CD4-positive, alpha-beta T cell treated with Interleukin-4 for 1 hour (primary cell): ENCODE measurements at regions not wholly inside any gene's neighbourhood (a gene's known extent, or its start where the extent isn't known, plus 50 kb on each side); places are given as distances from the start of the nearest gene placed in this dataset.
"Not testable (repeated sequence)": the region's sequence is repeated elsewhere in the genome, so short reads cannot be mapped to it uniquely, and the experiment has no call there.

Experiments used
- DNase-seq, 2 donors: peaks; one replicate each; pipeline ENCODE4 v3.0.0-alpha.2; 2020 to 2022

DNA sequence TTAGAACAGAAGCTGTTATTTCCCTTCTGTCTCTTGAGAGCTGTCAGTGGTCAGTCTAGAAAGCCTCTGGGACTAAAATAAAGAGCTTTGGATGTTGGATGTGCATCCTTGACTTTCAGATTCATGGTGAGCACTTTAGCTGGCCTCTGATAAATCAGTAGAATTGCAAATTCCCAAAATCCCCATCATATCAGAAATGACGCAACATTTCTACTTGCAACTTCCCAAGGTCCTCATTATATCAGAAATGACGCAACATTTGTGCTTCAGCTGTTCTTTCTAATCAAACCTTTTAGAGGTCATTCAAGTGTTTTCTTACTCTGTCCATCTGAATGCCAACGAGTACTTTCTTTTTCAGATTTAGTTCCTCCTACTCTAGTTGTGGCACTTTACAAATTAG is 167.3 kb upstream of the MOCS2 start:
- DNase-seq: no peak

DNA sequence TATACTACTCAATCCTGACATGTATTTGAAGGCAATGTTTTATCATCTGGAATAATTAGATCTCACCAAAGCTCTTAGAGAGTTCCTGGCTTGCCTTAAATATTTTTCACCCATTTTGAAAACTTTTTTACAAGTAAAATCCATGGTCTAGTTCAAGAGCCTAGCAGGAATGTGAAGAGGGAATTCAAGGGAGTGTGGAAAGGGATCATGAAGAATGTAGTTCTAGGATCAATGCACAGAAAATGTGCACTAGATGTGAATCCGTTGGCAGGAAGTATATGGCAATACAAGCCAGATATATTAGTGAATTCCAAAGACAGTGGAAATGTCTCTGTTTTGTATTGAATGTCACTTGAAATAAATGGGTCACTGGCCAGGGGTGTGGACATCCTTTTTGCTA is 167.9 kb upstream of the MOCS2 start:
- DNase-seq: no peak

DNA sequence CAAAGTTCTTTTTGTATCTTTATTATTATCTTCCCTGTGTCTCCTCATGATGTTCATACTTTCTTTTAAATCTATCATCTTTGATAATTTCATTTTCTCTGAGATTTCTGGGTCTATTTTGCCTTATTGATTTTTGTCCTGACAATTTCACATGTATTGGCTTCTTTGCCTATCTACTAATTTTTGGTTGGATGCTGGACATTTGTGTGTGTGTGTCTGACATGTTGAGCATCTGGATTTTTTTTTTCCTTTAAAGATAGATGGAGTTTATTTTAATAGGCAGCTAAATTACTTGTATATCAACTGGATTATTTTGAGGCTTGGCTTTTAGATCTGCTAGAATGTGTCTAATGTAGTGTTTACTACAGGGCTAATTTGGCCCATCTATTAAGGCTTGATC is 178.0 kb upstream of the MOCS2 start:
- no peak for DNase-seq

DNA sequence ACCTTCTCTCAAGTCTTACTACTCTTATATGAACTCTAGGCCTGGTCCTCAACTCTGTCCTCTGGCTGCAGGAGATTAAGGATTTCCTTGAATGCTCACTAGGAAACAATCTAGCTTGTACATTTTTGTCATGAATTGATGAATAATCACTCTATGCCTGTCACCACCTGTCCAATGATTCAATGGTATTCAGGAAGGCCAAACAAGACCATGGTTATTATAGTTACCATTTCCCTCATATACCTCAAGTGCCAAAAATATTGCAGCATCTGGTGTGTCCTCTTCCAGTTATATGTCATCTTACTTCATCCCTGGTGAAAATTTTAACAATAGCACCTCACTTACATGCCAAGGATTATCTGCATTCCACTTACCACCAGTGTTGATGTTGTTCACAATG is 179.0 kb upstream of the MOCS2 start:
- no peak for DNase-seq

DNA sequence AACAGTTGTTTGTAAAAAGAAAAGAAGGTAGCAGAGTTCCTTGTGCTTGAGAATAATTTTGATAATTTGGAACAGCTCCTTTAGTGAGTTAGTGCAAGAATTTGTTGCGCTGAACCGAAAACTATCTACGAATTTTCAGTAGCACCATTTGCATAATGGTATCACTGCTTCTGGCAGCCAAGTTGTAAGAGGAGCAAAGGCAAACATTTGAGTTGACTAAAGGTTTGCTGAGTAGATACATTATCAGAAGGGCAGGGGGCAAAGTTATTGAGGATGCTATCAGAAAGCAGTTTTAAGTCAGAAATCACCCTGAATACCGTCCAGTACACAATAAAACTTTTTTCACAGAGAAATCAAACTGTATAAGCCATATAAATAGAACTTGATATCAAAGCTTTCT is 181.5 kb upstream of the MOCS2 start:
- DNase-seq: no peak

DNA sequence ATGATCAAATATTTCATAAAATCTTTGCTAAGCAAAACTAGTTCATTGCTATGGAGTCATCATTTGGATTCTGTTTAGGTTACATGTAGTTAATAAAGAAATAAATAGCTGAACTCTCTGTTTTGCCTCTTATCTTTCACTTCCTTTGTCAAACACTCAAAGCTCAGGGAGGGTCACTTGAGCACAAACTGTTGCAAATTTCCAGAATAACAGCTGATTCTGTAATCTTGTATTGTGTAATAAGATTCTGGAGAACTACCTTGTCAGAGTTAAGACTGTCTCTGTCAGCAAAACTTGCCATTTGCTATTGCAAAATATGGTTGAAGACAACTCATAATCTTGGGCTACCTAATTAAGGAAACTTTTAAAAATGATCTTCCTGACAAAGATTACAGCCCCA is 182.0 kb upstream of the MOCS2 start:
- no peak for DNase-seq

DNA sequence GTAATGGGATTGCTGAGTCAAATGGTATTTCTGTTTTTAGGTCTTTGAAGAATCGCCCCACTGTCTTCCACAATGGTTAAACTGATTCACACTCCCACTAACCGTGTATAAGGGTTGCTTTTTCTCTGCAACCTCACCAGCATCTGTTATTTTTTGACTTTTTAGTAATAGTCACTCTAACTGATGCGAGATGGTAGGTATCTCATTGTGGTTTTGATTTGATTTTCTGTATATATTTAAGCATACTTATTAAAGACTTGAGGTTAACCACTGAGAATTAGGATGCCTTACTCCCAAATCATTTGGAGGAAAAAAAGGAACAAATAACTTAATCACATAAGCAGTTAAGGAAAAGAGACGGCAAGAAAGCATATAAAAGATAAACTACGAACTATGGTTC is 181.6 kb upstream of the FST start:
- DNase-seq: no peak

DNA sequence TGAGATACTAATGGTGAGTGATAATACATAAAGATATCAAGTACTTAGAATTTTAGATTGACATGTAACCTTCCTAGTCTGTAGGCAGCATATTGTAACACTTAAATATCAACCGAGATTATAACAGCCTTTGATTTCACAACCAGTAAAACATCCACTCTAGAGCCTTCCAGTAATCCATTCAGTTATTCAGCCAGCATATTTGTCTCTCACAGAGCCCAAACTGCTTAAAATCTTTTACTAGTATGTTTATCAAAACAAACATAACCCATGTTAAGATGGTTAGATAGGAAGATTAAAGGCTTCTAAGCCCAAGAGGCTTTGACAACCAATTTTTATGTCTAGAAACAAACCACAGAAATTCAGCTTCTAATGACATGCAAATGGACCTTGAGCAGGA is 177.9 kb upstream of the FST start:
- no peak for DNase-seq

DNA sequence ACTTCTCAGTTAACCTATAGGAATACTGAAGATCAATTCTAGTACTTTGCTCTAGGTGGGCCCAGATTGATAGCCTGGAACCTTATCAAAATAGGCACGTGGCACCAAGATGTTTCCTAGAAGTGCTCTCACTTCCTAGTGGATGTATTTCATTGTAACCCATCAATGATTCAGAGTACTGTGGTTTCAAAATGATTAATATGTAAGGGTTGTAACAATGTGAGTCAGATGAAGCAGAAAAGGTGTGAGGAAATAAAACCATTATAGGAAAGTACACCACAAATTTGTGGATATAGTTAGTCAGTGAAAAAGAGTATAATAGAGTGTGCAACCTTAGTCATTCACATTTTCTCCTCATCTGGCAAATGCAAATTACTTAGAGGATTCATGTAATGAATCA is 177.3 kb upstream of the FST start:
- no peak for DNase-seq

DNA sequence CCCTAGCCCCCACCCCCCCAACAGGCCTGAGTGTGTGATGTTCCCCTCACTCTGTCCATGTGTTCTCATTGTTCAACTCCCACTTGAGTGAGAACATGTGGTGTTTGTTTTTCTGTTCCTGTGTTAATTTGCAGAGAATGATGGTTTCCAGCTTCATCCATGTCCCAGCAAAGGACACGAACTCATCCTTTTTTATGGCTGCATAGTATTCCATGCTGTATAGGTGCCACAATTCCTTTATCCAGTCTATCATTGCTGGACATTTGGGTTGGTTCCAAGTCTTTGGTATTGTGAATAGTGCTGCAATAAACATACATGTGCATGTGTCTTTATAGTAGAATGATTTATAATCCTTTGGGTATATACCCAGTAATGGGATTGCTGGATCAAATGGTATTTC is 175.1 kb upstream of the FST start:
- DNase-seq: not testable (repeated sequence)

DNA sequence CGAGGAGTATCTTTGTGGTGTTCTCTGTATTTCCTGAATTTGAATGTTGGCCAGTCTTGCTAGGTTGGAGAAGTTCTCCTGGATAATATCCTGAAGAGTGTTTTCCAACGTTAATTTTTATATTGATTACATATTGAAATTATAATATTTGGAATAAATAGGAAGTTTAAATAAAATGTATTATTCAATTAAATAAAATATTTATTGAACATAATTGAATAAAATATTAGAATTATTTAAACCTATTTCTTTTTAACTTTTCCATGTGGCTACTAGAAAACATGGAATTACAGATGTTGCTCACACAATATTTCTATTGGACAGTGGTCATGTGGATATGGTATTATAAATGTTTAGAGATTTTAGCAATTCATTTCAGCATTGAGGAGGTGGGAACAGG is 170.8 kb upstream of the FST start:
- no peak for DNase-seq

DNA sequence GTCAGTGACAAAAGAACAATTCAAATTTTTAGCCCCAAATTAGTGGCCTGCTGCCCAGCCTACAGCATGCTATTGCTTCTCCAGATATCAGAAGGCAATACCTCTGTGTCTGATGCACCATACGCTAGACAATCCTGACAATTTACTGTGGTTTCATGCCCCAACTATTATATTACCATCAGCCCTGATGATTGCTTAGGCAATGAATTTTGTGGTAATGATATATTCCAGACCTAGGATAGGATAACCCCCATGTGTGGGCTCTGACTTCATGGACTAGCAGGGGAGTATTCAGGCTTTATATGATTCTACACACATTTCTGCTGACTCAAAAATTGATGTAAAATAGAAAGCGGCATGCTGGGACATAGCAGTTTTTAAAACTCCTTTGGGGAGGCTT is 168.7 kb upstream of the FST start:
- DNase-seq: no peak

DNA sequence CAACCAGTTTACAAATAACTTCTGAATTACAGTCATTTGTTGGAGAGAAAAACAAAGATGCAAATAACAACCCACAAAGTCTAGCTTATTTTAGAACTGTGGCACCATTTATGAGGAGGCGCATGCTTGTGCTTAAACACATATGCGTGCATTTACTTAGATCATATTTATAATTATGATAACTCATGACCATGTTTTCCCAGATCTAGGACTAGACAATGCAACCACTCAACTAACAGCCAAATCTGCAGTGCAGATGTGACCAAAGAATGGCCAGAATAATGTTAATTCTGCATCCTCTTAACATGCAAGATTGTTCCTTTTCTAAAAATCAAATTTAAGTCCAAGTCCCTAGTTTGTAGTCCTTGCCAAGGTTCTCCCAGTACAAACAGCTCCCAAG is 167.3 kb upstream of the FST start:
- DNase-seq: no peak

DNA sequence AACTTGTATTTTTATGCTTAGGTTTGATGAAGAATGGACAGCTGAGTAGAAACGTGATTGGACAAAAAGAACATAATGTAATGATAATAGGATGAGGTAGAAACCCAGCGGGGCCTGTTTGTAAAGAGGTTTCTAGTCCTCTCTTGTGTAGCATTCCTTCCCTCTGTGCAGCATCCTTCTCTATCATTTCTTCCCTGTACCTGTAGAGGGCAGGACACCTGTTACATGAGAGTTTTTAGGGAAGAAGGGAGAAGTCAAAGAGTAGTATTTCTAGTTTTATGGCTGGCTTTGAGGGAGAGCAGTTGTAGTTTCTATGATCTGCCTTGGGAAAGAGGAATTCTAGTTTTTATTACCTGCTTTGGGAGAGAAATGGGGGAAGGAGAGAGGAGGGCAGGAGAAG is 162.1 kb upstream of the FST start:
- DNase-seq: no peak

DNA sequence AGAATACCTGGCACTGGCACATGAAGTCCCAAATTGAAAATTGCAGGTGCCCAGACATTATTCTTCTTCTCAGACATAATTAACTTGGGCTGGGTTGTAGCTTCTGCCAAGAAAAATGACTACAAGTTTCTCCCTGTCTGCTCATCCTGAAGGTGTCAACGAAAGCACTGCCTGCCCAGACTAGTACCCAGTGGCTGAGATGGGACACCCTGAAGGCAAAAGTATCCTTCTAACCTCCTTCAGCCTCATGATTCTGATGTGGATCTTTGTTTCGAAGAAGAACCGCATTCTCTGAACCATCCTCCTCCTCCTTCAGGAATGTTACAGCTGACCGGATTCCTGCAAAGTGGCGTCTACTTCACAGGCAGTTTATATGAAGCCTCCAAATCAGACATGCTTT is 161.1 kb upstream of the FST start:
- DNase-seq: no peak

DNA sequence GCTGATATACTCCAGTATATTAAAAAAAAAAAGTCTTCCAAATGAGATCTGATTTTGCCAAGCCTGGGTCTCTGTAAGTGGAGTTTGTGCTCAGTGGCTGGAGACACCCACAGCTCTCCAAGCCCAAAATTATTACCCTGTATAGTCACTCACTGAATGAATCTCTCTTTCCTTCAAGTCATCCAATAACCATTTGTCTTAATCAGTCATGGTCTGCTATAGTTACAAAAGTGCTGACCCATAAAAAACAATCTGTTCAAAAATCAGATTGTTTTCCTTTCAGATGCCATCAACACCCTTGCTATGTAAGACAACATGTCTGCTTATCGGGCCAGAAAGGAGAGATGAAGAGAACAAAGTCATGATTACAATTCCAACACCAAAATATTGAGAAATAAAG is 159.4 kb upstream of the FST start:
- no peak for DNase-seq

DNA sequence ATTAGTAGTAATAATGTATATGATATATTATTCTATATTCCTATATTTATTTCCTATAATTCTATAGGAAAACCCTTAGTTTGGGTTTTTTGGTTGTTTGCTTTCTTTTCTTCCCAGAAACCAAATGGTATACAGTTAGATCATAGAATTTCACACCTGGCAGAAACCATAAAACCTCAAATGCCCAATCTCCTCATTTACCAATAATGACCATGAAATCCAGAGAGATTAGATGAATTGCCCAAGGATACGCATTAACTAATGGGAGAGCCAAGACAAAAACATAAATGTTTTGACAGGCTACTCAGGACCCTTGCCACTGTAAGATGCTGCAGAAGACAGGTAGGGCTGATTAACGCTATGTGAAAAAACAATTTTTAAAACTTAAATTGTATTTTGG is 158.7 kb upstream of the FST start:
- DNase-seq: no peak

DNA sequence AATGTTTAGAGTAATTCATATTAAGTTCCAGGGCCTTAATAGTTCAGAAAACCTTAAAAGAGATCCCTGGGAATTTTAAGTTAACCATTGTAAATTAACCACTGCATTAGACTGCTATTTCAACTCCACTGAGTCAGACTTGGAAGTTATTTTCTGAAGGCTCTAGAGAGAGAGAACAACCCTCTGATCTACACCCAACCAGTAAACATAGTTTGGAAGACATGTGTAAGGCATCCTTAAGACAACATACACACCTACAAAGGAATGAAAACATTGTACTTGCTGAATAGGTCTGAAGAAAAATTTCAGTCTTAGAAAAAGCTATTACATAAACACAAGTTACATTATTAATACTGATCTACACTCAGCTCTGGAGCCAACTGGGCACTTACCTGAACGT is 158.2 kb upstream of the FST start:
- no peak for DNase-seq

DNA sequence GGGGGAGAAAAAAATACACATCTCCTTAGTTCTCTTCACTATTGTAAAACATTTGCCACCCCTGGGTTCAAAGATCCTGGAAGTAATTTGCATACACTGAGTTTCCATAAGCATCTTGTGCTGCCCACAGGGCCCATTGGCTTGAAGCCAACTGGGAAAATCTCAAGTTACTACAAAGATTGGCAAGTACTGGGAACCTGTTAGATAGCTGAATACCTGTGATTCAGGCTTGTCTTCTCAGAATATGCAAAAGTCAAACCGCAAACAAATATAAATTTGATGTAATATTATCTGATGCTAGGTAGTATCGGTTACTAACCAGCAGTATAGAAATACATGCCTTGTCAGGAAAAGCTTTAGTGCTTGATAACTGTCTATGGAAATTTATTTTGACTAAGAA is 156.9 kb upstream of the FST start:
- no peak for DNase-seq

DNA sequence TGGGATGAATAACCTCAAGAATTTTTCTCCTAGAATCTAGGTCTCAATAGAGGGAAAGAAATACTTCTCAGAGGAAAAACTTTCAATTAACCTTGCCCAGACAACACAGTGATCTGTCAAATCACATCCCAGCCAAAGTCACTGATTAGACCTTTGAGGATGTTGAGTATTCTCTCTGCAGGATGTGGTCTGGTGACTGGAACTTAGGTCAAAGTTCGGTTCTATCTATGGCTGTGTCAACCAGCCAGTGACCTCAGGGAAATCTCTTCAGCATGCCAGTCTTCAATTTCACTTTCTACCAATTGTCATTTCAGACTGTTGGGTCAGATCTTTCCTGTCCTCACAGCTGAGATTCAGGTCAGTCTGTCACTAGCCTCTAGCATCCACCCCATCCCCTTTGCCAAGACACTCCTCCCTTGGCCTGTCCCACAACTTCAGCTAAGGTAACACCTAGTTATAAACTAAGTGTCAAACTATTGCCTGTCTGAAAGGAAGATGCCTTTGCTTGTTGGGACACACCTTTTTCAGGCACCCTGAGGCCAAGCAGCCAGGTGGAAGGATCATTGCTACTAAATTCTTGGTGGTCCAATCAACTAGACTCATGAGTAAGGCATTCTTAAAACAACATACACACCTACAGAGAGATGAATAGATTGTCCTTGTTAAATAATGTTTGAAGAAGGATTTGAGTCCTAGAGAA is 156.3 kb upstream of the FST start:
- no peak for DNase-seq

DNA sequence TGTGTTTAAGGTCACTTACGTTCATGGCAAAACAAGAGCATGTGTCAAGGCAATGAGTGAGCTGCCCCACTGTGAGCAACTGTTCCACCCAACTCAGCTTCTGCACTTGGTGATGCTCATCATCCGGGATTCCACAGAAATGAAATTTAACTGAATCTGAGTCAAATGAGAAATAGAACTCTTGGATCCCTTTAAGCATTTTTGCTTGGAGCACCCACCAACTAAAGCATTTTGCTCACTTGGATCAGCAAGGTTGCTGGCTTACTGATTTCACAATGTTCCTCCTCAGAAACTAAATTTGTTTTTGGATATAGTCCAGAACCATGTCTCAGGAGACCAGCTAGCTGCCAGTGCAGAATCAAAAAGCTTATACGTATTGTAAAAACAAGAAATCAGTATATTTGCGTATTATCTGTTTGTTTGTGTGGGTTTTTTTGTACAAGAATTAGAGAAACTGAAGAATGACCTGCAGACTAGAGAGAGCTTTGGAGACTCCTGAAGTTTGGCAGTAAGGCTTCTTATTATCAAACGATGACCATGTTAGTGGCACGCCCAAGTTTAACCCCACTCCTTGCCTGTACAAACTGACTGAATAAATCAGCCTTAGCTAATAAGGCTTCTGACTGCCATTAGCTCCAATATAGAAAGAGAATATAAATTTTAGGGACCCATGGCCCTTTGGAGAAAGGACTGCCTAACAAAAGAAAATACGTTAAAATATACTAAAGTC is 153.8 kb upstream of the FST start:
- DNase-seq: no peak

DNA sequence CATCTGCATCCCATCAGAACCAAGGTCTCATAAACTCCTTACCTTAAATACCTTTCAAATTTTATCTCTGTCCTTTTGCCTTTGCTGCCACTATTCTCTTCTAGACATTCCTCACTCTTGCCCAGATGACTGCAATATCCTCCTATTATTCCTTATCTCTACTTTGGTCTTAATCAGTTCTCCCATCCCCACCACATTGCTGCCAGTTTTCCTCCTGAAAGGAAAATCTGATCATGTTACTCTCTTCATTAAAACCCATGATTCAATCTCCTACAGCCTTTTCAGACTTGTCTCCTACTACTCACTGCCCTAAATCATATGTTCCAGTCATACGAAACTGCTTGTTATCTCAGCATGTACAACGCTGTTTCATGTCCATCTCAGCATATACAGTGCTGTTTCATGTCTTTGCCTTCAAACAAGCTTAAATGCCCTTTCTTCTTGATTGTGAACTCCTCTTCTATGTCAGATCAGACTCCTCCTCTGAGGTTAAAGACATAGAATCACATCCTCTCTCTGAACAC is 152.6 kb upstream of the FST start:
- DNase-seq: no peak

DNA sequence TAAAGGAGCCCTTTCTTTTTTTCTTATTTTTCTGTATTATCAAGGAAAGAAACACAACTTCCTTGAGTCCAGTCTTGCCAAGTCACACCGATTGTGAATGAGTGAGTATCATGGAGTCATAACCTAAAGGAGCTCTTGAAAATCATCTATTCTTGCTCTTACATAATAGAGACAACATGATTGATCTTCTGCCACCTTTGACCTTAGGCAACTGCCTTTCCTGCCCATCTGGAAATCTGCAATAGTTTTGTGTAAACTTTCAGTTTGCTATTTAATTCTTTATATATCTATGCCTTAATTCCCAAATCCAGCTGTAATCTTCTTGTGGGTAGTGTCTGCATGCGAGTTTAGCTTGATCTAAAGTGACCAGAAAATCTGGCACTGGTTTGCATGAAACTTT is 149.9 kb upstream of the FST start:
- DNase-seq: no peak

DNA sequence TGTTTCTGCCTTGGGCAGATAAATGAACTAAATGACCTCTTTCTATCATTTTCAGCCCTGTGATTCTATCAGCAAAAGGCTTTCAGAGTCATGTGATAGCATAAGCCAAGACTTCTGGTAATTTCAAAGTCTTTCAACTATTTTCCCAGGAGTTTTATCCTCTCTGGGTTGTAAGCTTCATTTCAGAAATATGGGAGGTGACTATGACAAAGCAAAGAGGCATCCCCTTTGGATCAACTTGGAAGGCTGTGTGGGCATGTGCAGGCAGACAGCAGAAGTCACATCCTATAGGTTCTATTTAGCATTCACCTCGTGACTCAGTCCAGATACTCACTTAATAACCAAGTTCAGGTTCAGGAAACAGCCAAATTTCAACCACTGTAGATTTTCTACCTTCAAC is 149.0 kb upstream of the FST start:
- DNase-seq: no peak

DNA sequence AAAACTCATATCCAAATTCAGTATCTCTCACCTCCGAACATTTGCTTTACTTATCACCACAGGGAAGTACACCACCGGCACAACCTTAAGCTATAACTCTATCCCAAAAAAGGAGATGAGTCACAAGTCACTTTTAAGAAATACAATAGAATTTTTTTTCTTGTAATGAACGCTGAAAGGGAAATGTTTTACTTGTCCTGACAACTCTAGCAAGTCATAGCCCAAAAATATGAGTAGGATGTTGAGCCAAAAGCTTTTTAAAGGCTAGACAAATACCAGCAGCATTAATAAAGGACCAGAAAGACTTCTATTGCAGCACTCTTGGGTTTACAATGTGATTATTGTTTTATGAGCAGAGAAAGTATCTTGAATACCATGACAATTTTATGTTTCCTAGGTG is 147.3 kb upstream of the FST start:
- no peak for DNase-seq
